ENCODE measurements at regions not wholly inside any gene's neighbourhood (a gene's known extent, or its start where the extent isn't known, plus 50 kb on each side); places are given as distances from the start of the nearest gene placed in this dataset.

DNA sequence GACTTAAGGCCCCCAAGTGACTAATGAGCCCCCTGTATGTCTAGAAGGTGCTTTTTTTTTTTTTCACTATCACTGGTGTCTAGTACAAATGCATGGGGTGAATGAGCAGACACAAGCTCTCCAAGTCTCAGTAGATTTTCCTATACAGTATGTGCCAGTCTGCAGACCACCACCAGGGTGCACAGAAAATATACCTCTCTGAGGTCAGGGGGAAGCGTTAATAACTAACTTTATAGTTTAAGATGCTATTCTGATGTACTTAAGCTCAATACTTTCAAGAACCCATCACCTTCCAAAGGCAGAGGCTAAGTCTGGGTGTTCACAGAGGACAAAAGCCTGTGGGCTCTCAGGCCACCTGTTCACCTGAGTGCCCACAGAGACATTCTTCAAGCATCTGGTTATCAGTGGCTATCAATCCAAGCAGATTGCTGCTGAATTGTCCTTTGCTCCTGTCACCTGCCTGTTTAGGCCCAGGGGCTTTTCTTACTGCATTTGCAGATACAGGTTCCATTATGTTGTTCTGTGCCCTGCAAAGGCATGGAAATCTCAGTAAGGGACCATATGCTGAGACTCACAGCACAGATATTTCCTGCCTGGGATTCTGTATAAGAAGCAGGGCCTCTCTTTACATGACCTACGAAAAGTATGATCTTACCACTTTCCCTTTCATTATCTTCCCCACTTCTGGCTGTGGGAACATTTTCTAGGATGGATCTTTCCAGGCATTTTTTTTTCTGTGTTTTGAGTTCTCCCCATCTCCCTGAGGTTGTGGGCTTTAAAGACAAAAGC, 534.6 kb downstream of the TNS1 start:
- DNase-seq: no peak

GRCh38 chr2:217467331-217467730, 535.5 kb downstream of the TNS1 start:
- DNase-seq: no peak

DNA sequence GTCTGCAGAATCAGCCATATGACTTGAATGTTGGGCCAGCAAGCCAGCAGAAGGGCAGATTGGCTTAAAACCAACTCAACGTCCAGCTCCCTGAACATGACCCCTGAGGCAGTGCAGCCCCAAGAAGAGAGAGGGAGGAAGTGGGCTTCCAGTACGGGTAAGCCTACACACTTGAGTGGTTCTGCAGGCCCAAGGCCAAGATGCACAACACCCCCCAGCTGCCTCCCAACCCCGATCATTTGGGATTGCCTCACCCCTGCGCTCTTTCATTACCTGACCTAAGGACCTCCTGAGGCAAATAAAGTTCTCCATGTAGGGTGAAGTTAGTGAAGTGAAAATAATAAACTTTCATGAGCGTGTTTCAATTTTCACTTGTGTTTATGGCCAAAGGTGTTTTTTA, 536.0 kb downstream of the TNS1 start:
- no peak for DNase-seq

DNA sequence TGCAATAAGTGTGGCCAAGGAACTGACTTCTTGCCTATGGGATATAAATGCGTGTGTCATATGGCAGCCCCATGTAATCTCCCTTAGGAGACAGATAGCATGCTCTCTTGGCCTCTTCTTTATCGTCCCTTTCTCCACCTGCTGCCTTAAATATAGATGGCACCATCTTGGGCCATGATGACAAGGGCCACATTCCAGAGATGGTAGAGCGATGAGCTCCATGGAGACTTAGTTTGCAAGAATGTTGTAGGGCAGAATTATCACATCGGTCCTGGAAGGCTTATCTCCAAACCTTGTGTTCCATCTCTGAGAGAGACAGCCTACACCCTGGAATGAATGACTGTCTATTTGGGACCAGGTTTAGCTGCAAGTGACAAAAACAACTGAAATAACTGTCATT, 536.7 kb downstream of the TNS1 start:
- DNase-seq: no peak

- DNase-seq: no peak
Observed at GRCh38 chr2:217465100-217465499, 537.7 kb downstream of the TNS1 start.

DNA sequence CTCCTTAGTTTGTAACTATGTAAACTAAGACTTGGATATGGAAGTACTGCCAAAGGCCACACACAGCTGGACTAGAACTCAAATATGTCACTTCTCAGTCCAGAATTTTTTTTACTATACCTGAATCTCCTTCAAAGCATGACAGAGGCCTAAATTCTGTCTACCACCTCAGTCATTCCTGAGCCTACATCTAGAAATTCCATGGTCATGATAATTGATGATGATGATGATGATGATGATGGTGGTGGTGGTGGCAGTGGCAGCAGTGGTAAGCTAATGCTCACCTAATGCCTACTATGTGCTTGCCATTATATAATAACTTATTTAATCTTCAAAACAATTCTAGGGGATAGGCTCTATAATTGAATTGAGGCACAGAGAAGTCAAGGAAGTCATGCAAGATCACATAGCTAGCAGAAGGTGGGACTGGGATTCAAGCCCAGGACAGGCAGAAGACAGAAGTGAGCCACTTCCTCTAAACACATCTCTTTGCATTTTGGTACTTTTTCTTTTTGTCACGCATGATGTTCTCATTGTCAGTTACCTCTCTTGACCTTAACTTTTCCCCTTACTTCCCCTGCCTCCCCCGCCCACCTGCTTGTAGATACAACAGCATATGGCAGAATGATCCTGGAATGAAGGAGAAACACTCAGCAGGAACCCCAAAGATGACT, 539.3 kb downstream of the TNS1 start:
- no peak for DNase-seq

GRCh38 chr2:217462121-217462520, 540.7 kb downstream of the TNS1 start:
- DNase-seq: no peak

DNA sequence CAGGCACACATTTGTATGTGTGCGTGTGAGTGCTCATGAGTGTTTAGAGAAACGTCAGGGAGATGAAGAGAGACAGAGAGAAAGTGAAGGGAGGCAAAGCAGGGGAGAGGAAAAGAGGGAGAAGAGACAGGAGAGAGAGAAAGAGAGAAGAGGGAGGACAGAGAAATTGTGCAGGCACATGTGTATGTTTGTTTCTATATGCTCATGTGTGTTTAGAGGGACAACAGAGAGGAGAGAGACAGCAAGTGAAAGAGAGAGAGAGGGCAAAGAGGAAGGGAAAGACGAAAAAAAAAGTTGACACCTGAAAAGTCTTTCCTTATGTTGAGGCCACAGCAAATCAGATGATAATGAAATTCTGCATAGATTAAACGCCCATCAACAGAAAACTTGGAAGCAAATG, 541.1 kb downstream of the TNS1 start:
- DNase-seq: no peak

GRCh38 chr2:217459680-217460405, 543.0 kb downstream of the TNS1 start:
- no peak for DNase-seq

DNA sequence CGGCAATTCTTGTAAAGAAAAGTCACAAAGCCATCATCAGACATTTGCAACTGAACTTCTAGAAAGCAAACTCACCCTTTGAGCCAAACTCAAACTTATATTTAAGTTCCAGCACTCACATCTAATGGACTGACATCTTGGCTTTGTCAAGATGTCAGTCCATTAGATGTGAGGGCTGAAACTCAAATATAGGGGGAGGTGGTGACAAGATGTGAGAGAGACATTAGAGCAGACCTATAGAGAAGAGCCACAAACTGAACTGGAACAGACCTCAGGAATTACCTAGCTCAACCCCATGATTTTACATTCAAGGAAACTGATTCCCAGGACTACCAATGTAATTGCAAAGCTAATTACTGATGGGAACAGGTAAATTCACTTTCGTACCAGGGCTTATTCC, 543.8 kb downstream of the TNS1 start:
- DNase-seq: no peak

- DNase-seq: no peak
Observed at GRCh38 chr2:217456016-217456415, 546.8 kb downstream of the TNS1 start.

- no peak for DNase-seq
Observed at GRCh38 chr2:217452928-217453327, 549.9 kb downstream of the TNS1 start.

DNA sequence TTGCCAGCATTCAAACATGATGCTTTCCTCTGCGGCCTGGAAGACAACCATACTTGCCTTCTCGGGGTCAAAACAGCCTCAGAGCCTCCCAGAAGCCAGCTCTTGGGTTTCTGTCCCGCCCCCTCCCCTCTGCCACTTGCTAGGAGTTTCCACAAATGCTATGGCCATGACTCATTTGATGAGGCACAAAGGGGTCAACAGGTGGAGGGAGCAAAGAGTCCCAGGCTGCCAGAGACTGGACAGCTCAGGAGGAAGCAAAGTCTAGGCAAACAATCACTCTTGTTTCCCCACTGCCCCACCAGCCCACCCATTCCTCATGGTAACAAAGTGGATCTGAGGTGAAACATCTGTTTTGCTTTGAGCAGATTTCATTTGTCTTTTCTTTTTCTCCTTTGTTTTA, 551.1 kb downstream of the TNS1 start:
- no peak for DNase-seq

GRCh38 chr2:217449444-217449843, 553.4 kb downstream of the TNS1 start:
- no peak for DNase-seq

GRCh38 chr2:217448860-217449259, 553.9 kb downstream of the TNS1 start:
- DNase-seq: no peak

GRCh38 chr2:217445723-217446122, 557.1 kb downstream of the TNS1 start:
- DNase-seq: no peak

- no peak for DNase-seq
Observed at GRCh38 chr2:217444932-217445331, 557.9 kb downstream of the TNS1 start.

- DNase-seq: no peak
Observed at GRCh38 chr2:217444509-217444908, 558.3 kb downstream of the TNS1 start.

DNA sequence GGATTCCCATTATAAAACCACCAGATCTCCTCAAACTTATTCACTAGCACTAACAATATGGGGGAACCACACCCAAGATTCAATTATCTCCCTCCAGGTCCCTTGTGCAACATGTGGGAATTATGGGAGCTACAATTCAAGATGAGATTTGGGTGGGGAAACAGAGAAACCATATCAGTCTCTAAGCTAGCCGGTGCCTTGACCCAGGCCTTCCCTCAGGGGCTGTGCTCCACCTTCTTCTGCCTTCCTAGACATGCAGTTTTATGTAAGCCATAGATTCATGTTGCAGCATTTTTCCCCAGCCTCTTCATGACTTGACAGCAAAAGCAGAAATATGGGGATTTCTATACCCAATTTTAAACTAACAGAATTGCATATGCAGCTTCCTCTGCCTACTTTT, 559.2 kb downstream of the TNS1 start:
- DNase-seq: no peak

DNA sequence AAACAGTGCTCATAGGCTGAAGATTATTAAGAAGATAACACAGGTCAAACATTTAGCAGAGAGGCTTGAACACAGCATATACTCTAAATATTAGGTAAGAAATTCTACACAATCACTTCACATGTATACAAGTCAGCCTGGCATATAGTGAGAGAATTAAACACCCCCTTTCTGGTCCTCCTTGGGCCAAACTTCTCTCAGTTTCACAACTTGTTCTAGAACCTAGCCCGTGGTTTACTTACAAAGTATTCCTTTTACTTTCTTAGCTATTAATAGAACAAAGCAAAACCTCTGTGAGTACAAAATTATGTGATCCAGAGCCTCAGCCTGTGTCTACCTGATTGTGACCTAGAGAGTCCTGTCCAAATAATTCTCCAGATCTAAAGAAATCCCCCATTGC, 562.8 kb downstream of the TNS1 start:
- no peak for DNase-seq

DNA sequence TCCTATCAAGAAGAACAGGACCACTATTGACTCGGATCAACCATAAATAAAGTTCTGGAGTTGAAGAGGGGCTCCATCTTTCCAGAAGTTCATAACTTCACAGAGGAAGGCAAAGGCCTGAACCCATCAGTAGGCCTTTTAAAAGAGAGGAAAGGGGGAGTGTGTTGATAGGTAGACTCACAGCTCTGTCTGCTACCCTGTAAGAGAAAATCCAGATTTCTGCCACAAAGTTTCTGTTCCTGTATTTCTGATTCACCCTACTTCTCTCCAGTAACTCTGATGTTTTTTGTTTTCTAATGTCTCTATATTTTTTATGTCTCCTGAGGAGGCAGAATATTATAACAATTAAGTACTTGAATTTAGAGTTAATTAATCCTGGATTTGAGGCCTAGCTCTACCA, 564.0 kb downstream of the TNS1 start:
- no peak for DNase-seq

DNA sequence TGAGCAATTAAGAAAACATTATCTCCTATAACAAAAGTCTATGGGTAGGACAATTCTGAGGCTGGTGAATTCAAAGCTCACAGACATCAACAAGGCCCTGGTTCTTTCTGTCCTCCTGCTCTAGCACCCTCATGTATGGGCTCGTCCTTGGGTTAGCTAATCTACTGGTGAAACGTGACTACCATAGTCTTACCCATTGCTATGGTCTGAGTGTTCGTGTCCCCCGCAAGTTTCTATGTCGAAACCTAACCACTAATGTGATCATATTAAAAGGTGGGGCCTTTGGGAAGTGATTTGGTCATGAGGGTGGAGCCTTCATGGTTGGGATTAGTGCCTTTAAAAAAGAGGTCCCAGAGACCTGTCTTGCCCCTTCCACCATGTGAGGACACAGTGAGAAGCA, 564.7 kb downstream of the TNS1 start:
- no peak for DNase-seq

DNA sequence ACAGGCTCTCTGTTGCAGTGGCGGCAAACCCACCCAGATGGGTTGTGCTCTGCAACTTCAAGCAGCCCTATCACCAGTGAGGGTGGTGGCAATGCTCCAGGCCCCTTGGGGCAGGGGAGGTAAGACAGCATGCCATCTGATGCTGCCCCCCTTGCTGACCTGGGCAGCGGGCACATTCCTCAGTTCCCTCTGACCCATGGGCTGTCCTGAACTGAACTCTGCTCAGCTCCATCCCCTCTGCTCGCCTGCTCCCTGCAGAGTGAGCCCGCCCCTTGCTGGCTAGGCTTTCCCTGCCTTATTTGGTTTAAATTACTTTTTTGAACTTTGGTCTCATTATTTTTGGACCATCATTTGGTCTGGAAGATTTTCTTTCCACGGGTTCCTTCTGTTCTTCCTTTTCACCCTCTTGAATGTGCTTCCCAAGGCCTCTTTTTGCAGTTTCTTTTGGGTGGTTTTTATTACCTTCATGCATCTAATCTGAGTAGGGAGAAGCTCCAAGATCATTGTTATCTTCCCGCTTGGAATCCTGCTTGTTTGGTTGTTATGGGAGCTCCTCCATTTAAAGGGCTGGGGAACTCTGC, 565.4 kb downstream of the TNS1 start:
- DNase-seq: no peak

- no peak for DNase-seq
Observed at GRCh38 chr2:217436386-217436785, 566.4 kb downstream of the TNS1 start.

Measured in DMS 273 treated with DMSO at 0.1 percent for 48 hours (cell line).